ENCODE measurements at regions not wholly inside any gene's neighbourhood (a gene's known extent, or its start where the extent isn't known, plus 50 kb on each side); places are given as distances from the start of the nearest gene placed in this dataset.
A peak's percentile ranks its signal among the peaks of the same experiment; 100 is the strongest.

DNA sequence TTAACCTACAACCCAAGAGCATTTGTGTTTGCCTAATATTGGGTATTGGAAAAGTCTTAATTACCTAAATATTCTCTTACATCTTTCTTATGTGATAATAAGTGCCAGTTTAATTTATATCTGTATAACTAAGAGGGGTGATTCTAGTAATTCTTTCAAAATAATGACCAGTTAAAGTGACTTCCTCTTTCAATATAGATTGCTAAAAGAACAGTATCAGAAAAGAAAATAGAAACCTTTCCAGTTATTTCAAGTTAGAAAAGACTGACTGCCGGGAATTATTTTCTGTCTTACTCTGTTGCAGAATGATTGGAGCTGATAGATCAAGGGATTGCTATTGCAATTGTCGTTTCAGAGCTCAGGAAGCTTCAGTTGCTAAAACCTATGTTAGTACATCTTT, 525.0 kb upstream of the SEMA3D start:
- H3K14ac ChIP-seq (ENCODE audit: insufficient read length) = no peak overlapping the region
- TF ChIP-seq KDM4A (IDR thresholded peaks at IDR 0.05; ENCODE audit: low read depth, low read length, severe bottlenecking) (no peak), GTF2F1 (IDR thresholded peaks at IDR 0.05; ENCODE audit: borderline replicate concordance, low read depth, low read length) (no peak), EP300 (IDR thresholded peaks at IDR 0.05; ENCODE audit: borderline replicate concordance in 1 of 2, low read depth in 2 of 2, low read length in 2 of 2) (no peak), SIN3A (conservative IDR thresholded peaks at IDR 0.05 in 1 of 2, IDR thresholded peaks at IDR 0.05 in 1 of 2; ENCODE audit: low read depth in 1 of 2, low read length in 2 of 2) (no peak), CTBP2 (IDR thresholded peaks at IDR 0.05; ENCODE audit: borderline replicate concordance, insufficient read depth, insufficient read length, low read length) (no peak), CHD1 (IDR thresholded peaks at IDR 0.05; ENCODE audit: low read depth, low read length) (no peak), ASH2L (IDR thresholded peaks at IDR 0.05; ENCODE audit: low read length) (no peak), KDM1A (IDR thresholded peaks at IDR 0.05; ENCODE audit: borderline replicate concordance, low read length) (no peak), ATF2 (IDR thresholded peaks at IDR 0.05; ENCODE audit: low read length) (no peak), CHD2 (IDR thresholded peaks at IDR 0.05; ENCODE audit: low read length) (no peak), RAD21 (IDR thresholded peaks at IDR 0.05 in 1 of 2, conservative IDR thresholded peaks at IDR 0.05 in 1 of 2; ENCODE audit: low read depth in 2 of 2, low read length in 2 of 2) (no peak)
- TF ChIP-seq, protein P1, sequence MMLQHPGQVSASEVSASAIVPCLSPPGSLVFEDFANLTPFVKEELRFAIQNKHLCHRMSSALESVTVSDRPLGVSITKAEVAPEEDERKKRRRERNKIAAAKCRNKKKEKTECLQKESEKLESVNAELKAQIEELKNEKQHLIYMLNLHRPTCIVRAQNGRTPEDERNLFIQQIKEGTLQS (IDR thresholded peaks at IDR 0.05; ENCODE audit: insufficient read depth, low read depth, low read length) = no peak

More for the DNA sequence above, 525.0 kb upstream of the SEMA3D start:
- Histone ChIP-seq H3K79me1 (ENCODE audit: low read depth, low read length) (no peaks in the 10 kb centered on the region), H2AK5ac (ENCODE audit: low read depth, low read length) (no peak overlapping the region), H4K5ac (ENCODE audit: insufficient read length, low read depth, low read length) (no peak overlapping the region), H4K91ac (replicated peaks; ENCODE audit: insufficient read length, low read length) (no peak overlapping the region), H3K4ac (replicated peaks; ENCODE audit: insufficient read length, low read depth, low read length) (no peak overlapping the region), H3K23me2 (ENCODE audit: low read depth, low read length) (no peaks in the 10 kb centered on the region), H3K4me2 (ENCODE audit: insufficient read depth in 1 of 2, low read depth in 2 of 2, low read length in 2 of 2) (no peak overlapping the region), H4K8ac (ENCODE audit: extremely low read depth, insufficient read depth, low read length) (no peak overlapping the region), H2BK5ac (ENCODE audit: low read depth, low read length) (no peak overlapping the region), H2AFZ (ENCODE audit: low read length) (0 out of 2 replicates have a peak overlapping the region, but pooled peaks have one; percentile 63), H4K20me1 (replicated peaks in 1 of 2; ENCODE audit: control insufficient read depth in 1 of 2, insufficient read depth in 2 of 2, low read length in 2 of 2) (no peaks in the 10 kb centered on the region), H3K18ac (ENCODE audit: extremely low read depth, low read length) (no peak overlapping the region), H3K9ac (replicated peaks in 1 of 4; ENCODE audit: extremely low read depth in 1 of 4, low read depth in 3 of 4, low read length in 3 of 4) (no peak overlapping the region), H2BK12ac (ENCODE audit: low read depth, low read length) (no peak overlapping the region), H2BK120ac (replicated peaks; ENCODE audit: low read depth, low read length) (no peak overlapping the region), H3K4me3 (ENCODE audit: extremely low read depth in 1 of 4, insufficient read depth in 2 of 4, low read depth in 3 of 4, low read length in 4 of 4) (no peak overlapping the region), H2BK15ac (ENCODE audit: low read length) (no peak overlapping the region), H3K56ac (replicated peaks; ENCODE audit: insufficient read length, low read depth, low read length) (no peak overlapping the region), H3K9me3 (ENCODE audit: insufficient read depth in 2 of 2, low read depth in 1 of 2, low read length in 1 of 2) (no peaks in the 10 kb centered on the region), H3K4me1 (replicated peaks in 1 of 4; ENCODE audit: control insufficient read depth in 3 of 4, insufficient read depth in 4 of 4, low read length in 3 of 4) (no peaks in the 10 kb centered on the region), H3K23ac (ENCODE audit: insufficient read length) (no peak overlapping the region), H3K27me3 (replicated peaks in 1 of 4; ENCODE audit: control insufficient read depth in 3 of 4, extremely low read depth in 1 of 4, insufficient read depth in 3 of 4, low read length in 3 of 4) (no peaks in the 10 kb centered on the region), H2BK20ac (ENCODE audit: low read length) (no peak overlapping the region), H3K27ac (ENCODE audit: low read depth, low read length) (no peak overlapping the region), H3K79me2 (ENCODE audit: control insufficient read depth in 1 of 2, insufficient read depth in 2 of 2, low read length in 2 of 2) (no peaks in the 10 kb centered on the region), H3K36me3 (ENCODE audit: control insufficient read depth in 2 of 4, insufficient read depth in 4 of 4, low read length in 3 of 4) (no peaks in the 10 kb centered on the region)
- no peak for DNase-seq (ENCODE audit: low read depth in 1 of 2, low spot score in 2 of 2)
- FAIRE-seq = no peak
- POLR2A ChIA-PET (ENCODE audit: partially characterized antibody) = no interaction called here
- WGBS, 2 experiments (ENCODE audit: extremely low coverage in 1 of 2, insufficient coverage in 1 of 2, insufficient read length in 1 of 2, insufficient replicate concordance in 2 of 2, low coverage in 1 of 2, low lambda C conversion rate in 2 of 2, missing lambda C conversion rate in 1 of 2) = 77% methylated on average over 2 of the region's 2 CpGs; no CpG with 5 or more reads in 1 of the 2 experiments
- CTCF ChIA-PET (ENCODE audit: partially characterized antibody) = no interaction called here

Measured in H1 (cell line).